GM19035 (cell line): ENCODE measurements at regions not wholly inside any gene's neighbourhood (a gene's known extent, or its start where the extent isn't known, plus 50 kb on each side); places are given as distances from the start of the nearest gene placed in this dataset.
"Not testable (repeated sequence)": the region's sequence is repeated elsewhere in the genome, so short reads cannot be mapped to it uniquely, and the experiment has no call there.

Source experiments
- ATAC-seq: cut with Tn5 transposase; IDR thresholded peaks from one replicate; pipeline ENCODE4 v1.9.1; 2021; ENCODE audit not compliant: unreplicated experiment

GRCh38 chr7:93048136-93048930 is 69.4 kb downstream of the SAMD9 start:
- no peak for ATAC-seq

- ATAC-seq = peak; percentile 64
Measured at GRCh38 chr7:93047514-93048099, 70.2 kb downstream of the SAMD9 start.

GRCh38 chr7:93046641-93047040 is 71.1 kb downstream of the SAMD9 start:
- ATAC-seq = no peak

GRCh38 chr7:93044147-93044810 is 73.5 kb downstream of the SAMD9 start:
- ATAC-seq = no peak

GRCh38 chr7:93043385-93043985 is 74.3 kb downstream of the SAMD9 start:
- no peak for ATAC-seq

GRCh38 chr7:93040355-93040754 is 77.4 kb downstream of the SAMD9 start:
- no peak for ATAC-seq

GRCh38 chr7:93039786-93040185 is 78.0 kb downstream of the SAMD9 start:
- no peak for ATAC-seq

- ATAC-seq = no peak
Measured at GRCh38 chr7:93039282-93039681, 78.5 kb downstream of the SAMD9 start.

GRCh38 chr7:93036807-93037206 is 81.0 kb downstream of the SAMD9 start:
- ATAC-seq = peak; percentile 86

GRCh38 chr7:93036149-93036640 is 81.6 kb downstream of the SAMD9 start:
- ATAC-seq = no peak

- no peak for ATAC-seq
Measured at GRCh38 chr7:93031795-93032194, 86.0 kb downstream of the SAMD9 start.

- no peak for ATAC-seq
Measured at GRCh38 chr7:93030605-93031225, 87.1 kb downstream of the SAMD9 start.

- no peak for ATAC-seq
Measured at GRCh38 chr7:93029056-93029455, 88.7 kb downstream of the SAMD9 start.

- no peak for ATAC-seq
Measured at GRCh38 chr7:93028610-93029009, 89.2 kb downstream of the SAMD9 start.

GRCh38 chr7:93027044-93027443 is 90.7 kb downstream of the SAMD9 start:
- no peak for ATAC-seq

GRCh38 chr7:93026425-93026824 is 91.4 kb downstream of the SAMD9 start:
- ATAC-seq = no peak

GRCh38 chr7:93025389-93025788 is 92.4 kb downstream of the SAMD9 start:
- ATAC-seq = no peak

- not testable (repeated sequence) for ATAC-seq
Measured at GRCh38 chr7:93022931-93023478, 94.8 kb downstream of the SAMD9 start.

- no peak for ATAC-seq
Measured at GRCh38 chr7:93021748-93022147, 96.0 kb downstream of the SAMD9 start.

- no peak for ATAC-seq
Measured at GRCh38 chr7:93018716-93019115, 99.1 kb downstream of the SAMD9 start.
